IPS DF 4.7 (cell line): ENCODE measurements at regions not wholly inside any gene's neighbourhood (a gene's known extent, or its start where the extent isn't known, plus 50 kb on each side); places are given as distances from the start of the nearest gene placed in this dataset.

Experiments used
- DNase-seq: peaks from one replicate; pipeline ENCODE4 v3.0.0-alpha.2; 2013; ENCODE audit warnings: low spot score; ENCODE audit errors: extremely low read depth

DNA sequence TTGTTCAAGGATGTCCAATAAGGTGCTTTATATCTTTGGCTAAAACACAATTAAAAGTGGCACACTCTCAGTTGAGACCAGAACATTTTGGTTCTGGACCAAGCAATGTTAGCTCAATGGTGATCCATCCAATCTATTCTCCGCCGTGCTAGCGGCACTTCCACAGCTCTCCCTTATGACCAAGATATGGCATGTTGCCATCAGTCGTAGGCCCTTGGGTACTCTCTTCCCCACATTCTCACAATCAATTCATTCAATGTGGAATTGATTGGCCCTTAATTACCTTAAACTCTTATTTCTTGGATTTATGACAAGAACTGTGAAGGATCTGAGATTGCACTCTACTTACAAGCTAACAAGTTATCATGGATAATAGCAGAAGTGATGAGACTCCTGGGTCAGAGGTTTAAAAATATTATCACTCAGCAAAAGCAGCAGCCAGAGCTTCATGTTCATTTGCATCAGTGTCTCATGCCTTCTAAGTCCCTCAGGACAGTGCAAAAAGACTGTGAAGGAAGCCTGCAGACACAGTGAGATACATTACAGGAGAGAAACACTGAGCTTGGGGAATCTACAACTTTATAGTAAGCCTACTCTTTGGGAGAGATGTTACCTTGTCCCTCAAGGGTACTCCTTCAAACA, 80.0 kb upstream of the ARG1 start:
- DNase-seq: no peak

DNA sequence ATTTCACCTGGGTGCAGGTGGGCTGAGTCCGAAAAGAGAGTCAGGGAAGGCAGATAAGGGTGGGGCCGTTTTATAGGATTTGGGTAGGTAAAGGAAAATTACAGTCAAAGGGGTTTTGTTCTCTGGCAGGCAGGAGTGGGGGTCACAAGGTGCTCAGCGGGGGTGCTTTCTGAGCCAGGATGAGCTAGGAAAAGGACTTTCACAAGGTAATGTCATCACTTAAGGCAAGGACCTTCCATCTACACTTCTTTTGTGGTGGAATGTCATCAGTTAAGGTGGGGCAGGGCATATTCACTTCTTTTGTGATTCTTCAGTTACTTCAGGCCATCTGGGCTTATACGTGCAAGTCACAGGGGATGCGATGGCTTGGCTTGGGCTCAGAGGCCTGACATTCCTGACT, 68.6 kb upstream of the ARG1 start:
- peak; percentile 66 for DNase-seq

DNA sequence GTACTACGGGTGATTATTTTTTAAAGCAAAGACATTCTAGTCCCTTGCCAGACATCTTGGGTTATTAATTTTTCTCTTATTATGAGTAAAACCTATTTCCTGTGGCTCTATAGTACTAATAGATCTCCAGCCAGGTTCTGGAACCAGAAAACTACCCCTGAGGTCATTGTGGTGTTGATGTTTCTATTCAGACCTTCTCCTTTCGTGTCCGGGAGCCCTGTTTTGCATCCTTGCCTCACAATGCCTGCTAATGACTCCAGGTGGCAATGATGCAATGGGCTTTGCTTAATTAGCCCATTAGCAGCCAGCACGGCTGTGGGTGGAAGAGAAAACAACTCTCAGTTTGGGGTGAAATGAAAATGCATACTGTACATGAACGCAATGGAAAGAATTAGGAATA, 62.9 kb upstream of the ARG1 start:
- peak; percentile 87 for DNase-seq

DNA sequence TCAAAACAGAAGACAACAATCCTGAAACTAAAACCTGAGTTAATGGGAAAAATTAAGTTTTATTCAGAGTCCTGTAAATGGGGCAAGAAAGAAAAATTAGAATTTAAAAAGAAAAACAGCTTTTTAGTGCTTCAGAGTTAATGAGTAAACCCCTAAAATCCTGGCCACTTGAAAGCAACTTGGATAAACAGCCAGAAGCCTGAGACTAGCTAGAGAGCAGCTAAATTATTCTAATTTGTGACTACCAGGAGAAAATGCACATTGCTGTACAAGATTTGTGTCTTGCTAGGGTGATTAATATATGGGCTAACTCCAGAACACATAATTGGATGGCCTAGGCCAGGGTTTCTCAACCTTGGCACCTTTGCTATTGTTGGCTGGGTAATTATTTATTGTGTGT, 62.4 kb upstream of the ARG1 start:
- DNase-seq: no peak

DNA sequence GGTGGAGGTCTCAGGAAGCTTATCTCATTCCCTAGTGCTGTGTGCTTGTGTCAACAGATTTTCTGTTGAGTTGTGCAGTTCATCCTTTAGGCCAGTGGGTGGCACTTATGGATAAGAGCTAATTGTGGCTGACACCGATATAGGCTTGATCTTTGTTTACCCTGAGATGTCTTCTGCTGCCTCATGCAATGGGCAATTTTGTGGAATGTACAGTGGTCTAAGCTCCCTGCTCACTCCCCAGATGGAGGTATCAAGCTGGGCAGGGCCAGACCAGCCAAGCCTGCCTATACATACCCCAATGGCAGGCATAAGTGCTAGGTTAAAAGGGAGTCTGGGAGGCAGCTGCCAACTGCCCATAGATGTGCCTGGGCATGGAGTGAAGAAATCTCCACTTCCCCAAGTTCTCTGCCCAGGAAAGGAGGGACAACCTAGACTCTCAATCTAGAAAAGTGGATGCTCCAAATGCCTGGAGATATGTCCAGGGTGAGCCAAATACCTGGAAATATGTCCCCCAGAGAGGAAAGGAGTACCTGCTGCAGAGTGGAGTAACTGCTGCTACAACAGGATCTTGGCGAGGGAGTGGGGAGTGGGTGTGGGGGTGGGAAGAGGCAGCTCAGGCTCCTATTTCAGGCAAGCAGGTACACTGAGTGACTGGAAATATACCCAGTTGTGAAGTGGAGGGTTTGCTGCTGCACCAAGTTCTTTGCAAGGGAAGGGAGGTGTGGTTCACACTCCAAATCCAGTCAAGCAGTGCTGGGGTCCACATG, 53.2 kb upstream of the ARG1 start:
- DNase-seq: peak; percentile 78
